GM12878 (cell line): ENCODE measurements at regions not wholly inside any gene's neighbourhood (a gene's known extent, or its start where the extent isn't known, plus 50 kb on each side); places are given as distances from the start of the nearest gene placed in this dataset.

Experiments used
- ATAC-seq: fragments of 200-7000 bp; cut with Tn5 transposase; 3 replicates; pipeline ENCODE4 v1.9.1; 2020; ENCODE audit warnings: mild to moderate bottlenecking, moderate library complexity
- BruUV-seq: library from RNA; stranded (reverse); fragments of 400-500 nt; replicated peaks from 2 replicates; lab custom pipeline; 2021; lab: Mats Ljungman, UMichigan
- CTCF ChIA-PET: fragments of 300-600 bp; sonication (Branson Sonifier 250); formaldehyde crosslinking; extraction: SDS; loops from one replicate; lab custom pipeline; 2021; ENCODE audit warnings: inconsistent platforms; lab: Yijun Ruan, JAX
- POLR2A ChIA-PET: fragments of 350-600 bp; formaldehyde crosslinking; extraction: SDS; loops from one replicate; lab custom pipeline; 2021; ENCODE audit warnings: inconsistent platforms; lab: Charles Lee
- RAD21 ChIA-PET: fragments of 300-600 bp; sonication (Branson Sonifier 250); formaldehyde crosslinking; loops from one replicate; lab custom pipeline; 2023; ENCODE audit warnings: antibody characterized with exemption; ENCODE audit not compliant: unreplicated experiment; lab: Charles Lee
- SMC1A ChIA-PET: fragments of 300-600 bp; sonication (Branson Sonifier 250); formaldehyde crosslinking; loops from one replicate; lab custom pipeline; 2023; ENCODE audit not compliant: unreplicated experiment, uncharacterized antibody; lab: Charles Lee
- DNase-seq: peaks from one replicate; pipeline ENCODE4 v3.0.0-alpha.2; 2011; ENCODE audit warnings: low read depth, low spot score
- FAIRE-seq: peaks from 3 replicates; lab custom pipeline; 2011; peaks lifted over from hg19 to GRCh38; lab: Jason Lieb, UNC
- H2AFZ ChIP-seq: 2 replicates; pipeline ENCODE4 v1.6.0; 2011; ENCODE audit warnings: low read depth, low read length, control low read depth; ENCODE audit not compliant: control insufficient read depth
- H3K27ac ChIP-seq: 2 replicates; pipeline ENCODE4 v1.5.1; 2011; ENCODE audit warnings: control low read depth; ENCODE audit not compliant: control insufficient read depth, insufficient read depth
- H3K27me3 ChIP-seq, 2 experiments: replicated peaks in 1 of 2; 2 replicates each; pipeline versions ENCODE4 v1.6.0 to v1.6.1; 2011; ENCODE audit warnings: low read length in 1 of 2; ENCODE audit not compliant: control insufficient read depth in 2 of 2, insufficient read depth in 2 of 2
- H3K36me3 ChIP-seq, 2 experiments: 2 replicates each; pipeline ENCODE4 v1.5.1; 2011; ENCODE audit warnings: low read length in 1 of 2; ENCODE audit not compliant: control insufficient read depth in 2 of 2, insufficient read depth in 2 of 2
- H3K4me1 ChIP-seq: 2 replicates; pipeline ENCODE4 v1.6.1; 2011; ENCODE audit warnings: mild to moderate bottlenecking, low read length, moderate library complexity, mixed read lengths; ENCODE audit not compliant: control insufficient read depth, insufficient read depth
- H3K4me2 ChIP-seq: 2 replicates; pipeline ENCODE4 v1.6.0; 2011; ENCODE audit warnings: control low read depth; ENCODE audit not compliant: control insufficient read depth, insufficient read depth
- H3K4me3 ChIP-seq: fragments of 200-600 bp; sonication (generic); 2 replicates; pipeline ENCODE4 v1.5.1; 2016
- H3K79me2 ChIP-seq: 2 replicates; pipeline ENCODE4 v1.6.0; 2011; ENCODE audit warnings: low read length; ENCODE audit not compliant: control insufficient read depth, insufficient read depth
- H3K9ac ChIP-seq: 2 replicates; pipeline ENCODE4 v1.8.0; 2011; ENCODE audit warnings: low read length, control low read depth, mixed read lengths; ENCODE audit not compliant: control insufficient read depth, insufficient read depth
- H3K9me3 ChIP-seq: replicated peaks from 3 replicates; pipeline ENCODE4 v1.5.1; 2011; ENCODE audit warnings: mild to moderate bottlenecking, low read length; ENCODE audit not compliant: control insufficient read depth, insufficient read depth
- H4K20me1 ChIP-seq: 2 replicates; pipeline ENCODE4 v1.6.0; 2011; ENCODE audit not compliant: control insufficient read depth, insufficient read depth
- BACH1 ChIP-seq: fragments of 450-650 bp; IDR thresholded peaks from 2 replicates; pipeline ENCODE4 v1.6.1; 2017; ENCODE audit warnings: mild to moderate bottlenecking, borderline replicate concordance
- CBX5 ChIP-seq: sonication (generic); IDR thresholded peaks from 2 replicates; pipeline ENCODE4 v1.6.1; 2016; ENCODE audit warnings: low read depth, moderate library complexity, mild to moderate bottlenecking, inconsistent platforms
- GATAD2B ChIP-seq: fragments of 450-650 bp; conservative IDR thresholded peaks from 2 replicates; pipeline ENCODE4 v1.6.1; 2017; ENCODE audit warnings: low read depth, mild to moderate bottlenecking, moderate library complexity
- JUND ChIP-seq: IDR thresholded peaks from 2 replicates; pipeline ENCODE4 v1.6.1; 2012; ENCODE audit warnings: low read depth, mild to moderate bottlenecking, low read length, improper control_type of control experiment, moderate library complexity
- KDM1A ChIP-seq: fragments of 200-600 bp; sonication (generic); IDR thresholded peaks from 2 replicates; pipeline ENCODE4 v1.6.1; 2016; ENCODE audit warnings: borderline replicate concordance
- NR2C2 ChIP-seq: IDR thresholded peaks from 2 replicates; pipeline ENCODE4 v1.6.1; 2011; ENCODE audit warnings: borderline replicate concordance, low read depth; ENCODE audit not compliant: control insufficient read depth, insufficient read length
- NRF1 ChIP-seq: conservative IDR thresholded peaks from 2 replicates; pipeline ENCODE4 v1.6.1; 2011; ENCODE audit warnings: mild to moderate bottlenecking, low read depth, low read length, improper control_type of control experiment
- PAX5 ChIP-seq: IDR thresholded peaks from 2 replicates; pipeline ENCODE4 v1.6.1; 2011; ENCODE audit warnings: low read depth, low read length, borderline replicate concordance
- TARDBP ChIP-seq: IDR thresholded peaks from 2 replicates; pipeline ENCODE4 v1.6.1; 2016; ENCODE audit warnings: borderline replicate concordance
- ZBED1 ChIP-seq: IDR thresholded peaks from 2 replicates; pipeline ENCODE4 v1.6.1; 2016; ENCODE audit warnings: borderline replicate concordance
- ZNF274 ChIP-seq: IDR thresholded peaks from one replicate; pipeline ENCODE4 v1.8.0; 2011; ENCODE audit not compliant: insufficient read length, insufficient read depth
- ZZZ3 ChIP-seq: IDR thresholded peaks from 2 replicates; pipeline ENCODE4 v1.6.1; 2011; ENCODE audit warnings: low read depth; ENCODE audit not compliant: control insufficient read depth, insufficient read length
- WGBS: methylation state at CpG from one replicate; pipeline ENCODE4 v1.1.6; 2016; ENCODE audit warnings: low lambda C conversion rate; ENCODE audit not compliant: insufficient replicate concordance, insufficient coverage; ENCODE audit errors: missing lambda C conversion rate; 5-methylcytosine and 5-hydroxymethylcytosine counted together
- in situ Hi-C: fragments of 300-500 bp; cut with MboI; formaldehyde crosslinking; loops from 9 replicates; pipeline ENCODE4 v1.14.3; 2018; ENCODE audit warnings: mixed read lengths
- intact Hi-C: fragments of 100-400 bp; cut with micrococcal nuclease; formaldehyde crosslinking; loops from one replicate; pipeline ENCODE4 v1.14.2; 2022; ENCODE audit not compliant: unreplicated experiment
- TF ChIP-seq, protein P1 (sequence below), 3 experiments: IDR thresholded peaks in 2 of 3; conservative IDR thresholded peaks in 1 of 3; 2 replicates each; pipeline ENCODE4 v1.5.1; 2011; ENCODE audit warnings: low read depth in 3 of 3, low read length in 3 of 3, mild to moderate bottlenecking in 3 of 3, control low read depth in 2 of 3, moderate library complexity in 2 of 3, inconsistent platforms in 1 of 3, mixed read lengths in 1 of 3; ENCODE audit not compliant: control insufficient read depth in 2 of 3, insufficient read depth in 1 of 3; ENCODE audit errors: extremely low read depth in 1 of 3
- TF ChIP-seq, protein P2 (sequence below): fragments of 450-650 bp; IDR thresholded peaks from 2 replicates; pipeline ENCODE4 v1.6.1; 2016; ENCODE audit warnings: mild to moderate bottlenecking

DNA sequence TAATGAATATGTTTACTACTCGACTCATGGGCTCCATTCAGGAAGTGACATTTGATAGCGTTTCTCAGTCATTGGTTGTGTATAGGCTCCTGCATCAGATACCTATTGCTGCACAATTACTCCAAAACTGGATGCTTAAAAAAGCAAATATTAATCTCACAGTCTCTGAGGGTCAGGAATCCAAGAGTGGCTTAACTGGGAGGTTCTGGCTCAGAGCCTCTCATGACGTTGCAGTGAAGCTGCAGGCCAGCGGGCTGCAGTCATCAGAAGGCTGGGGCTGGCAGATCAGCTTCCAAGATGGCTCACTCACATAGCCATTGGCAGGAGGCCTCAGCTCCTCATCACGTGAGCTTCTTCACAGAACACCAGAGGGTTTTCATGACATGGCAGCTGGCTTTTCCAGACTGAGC is 525.1 kb upstream of the NBEA start:
- H3K27me3 ChIP-seq = no peaks in the 10 kb centered on the region
- CTCF ChIA-PET = no interaction called here
- RAD21 ChIA-PET = no interaction called here
- SMC1A ChIA-PET = no interaction called here
- no peaks in the 10 kb centered on the region for H3K9me3 ChIP-seq
- no peak overlapping the region for H3K4me3 ChIP-seq
- H2AFZ ChIP-seq = no peak overlapping the region
- no peak overlapping the region for H3K4me2 ChIP-seq
- no peaks in the 10 kb centered on the region for H3K79me2 ChIP-seq
- H4K20me1 ChIP-seq = no peaks in the 10 kb centered on the region
- intact Hi-C loops (no loop called here), in situ Hi-C loops (no loop called here)
- WGBS = 23% methylated on average over 5 of the region's 5 CpGs
- no peaks in the 10 kb centered on the region for H3K36me3 ChIP-seq
- no peak for TF ChIP-seq BACH1
- no peak for TF ChIP-seq ZBED1
- no peak for TF ChIP-seq TARDBP
- no peak for TF ChIP-seq ZZZ3
- TF ChIP-seq CBX5 = no peak
- no peak for TF ChIP-seq KDM1A
- TF ChIP-seq, protein P1, sequence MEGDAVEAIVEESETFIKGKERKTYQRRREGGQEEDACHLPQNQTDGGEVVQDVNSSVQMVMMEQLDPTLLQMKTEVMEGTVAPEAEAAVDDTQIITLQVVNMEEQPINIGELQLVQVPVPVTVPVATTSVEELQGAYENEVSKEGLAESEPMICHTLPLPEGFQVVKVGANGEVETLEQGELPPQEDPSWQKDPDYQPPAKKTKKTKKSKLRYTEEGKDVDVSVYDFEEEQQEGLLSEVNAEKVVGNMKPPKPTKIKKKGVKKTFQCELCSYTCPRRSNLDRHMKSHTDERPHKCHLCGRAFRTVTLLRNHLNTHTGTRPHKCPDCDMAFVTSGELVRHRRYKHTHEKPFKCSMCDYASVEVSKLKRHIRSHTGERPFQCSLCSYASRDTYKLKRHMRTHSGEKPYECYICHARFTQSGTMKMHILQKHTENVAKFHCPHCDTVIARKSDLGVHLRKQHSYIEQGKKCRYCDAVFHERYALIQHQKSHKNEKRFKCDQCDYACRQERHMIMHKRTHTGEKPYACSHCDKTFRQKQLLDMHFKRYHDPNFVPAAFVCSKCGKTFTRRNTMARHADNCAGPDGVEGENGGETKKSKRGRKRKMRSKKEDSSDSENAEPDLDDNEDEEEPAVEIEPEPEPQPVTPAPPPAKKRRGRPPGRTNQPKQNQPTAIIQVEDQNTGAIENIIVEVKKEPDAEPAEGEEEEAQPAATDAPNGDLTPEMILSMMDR (IDR thresholded peaks at IDR 0.05 in 2 of 3, conservative IDR thresholded peaks at IDR 0.05 in 1 of 3; ENCODE audit: control insufficient read depth in 2 of 3, extremely low read depth in 1 of 3, insufficient read depth in 1 of 3, low read depth in 3 of 3, low read length in 3 of 3) = no peak
- TF ChIP-seq, protein P2, sequence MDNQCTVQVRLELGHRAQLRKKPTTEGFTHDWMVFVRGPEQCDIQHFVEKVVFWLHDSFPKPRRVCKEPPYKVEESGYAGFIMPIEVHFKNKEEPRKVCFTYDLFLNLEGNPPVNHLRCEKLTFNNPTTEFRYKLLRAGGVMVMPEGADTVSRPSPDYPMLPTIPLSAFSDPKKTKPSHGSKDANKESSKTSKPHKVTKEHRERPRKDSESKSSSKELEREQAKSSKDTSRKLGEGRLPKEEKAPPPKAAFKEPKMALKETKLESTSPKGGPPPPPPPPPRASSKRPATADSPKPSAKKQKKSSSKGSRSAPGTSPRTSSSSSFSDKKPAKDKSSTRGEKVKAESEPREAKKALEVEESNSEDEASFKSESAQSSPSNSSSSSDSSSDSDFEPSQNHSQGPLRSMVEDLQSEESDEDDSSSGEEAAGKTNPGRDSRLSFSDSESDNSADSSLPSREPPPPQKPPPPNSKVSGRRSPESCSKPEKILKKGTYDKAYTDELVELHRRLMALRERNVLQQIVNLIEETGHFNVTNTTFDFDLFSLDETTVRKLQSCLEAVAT = no peak
- no peak for TF ChIP-seq GATAD2B
- TF ChIP-seq NRF1 = no peak
- no peak for TF ChIP-seq ZNF274
- TF ChIP-seq JUND = no peak
- no peak for TF ChIP-seq NR2C2
- no peak for TF ChIP-seq PAX5
- H3K9ac ChIP-seq = no peak overlapping the region
- no peak for FAIRE-seq
- H3K4me1 ChIP-seq = no peaks in the 10 kb centered on the region
- no peak overlapping the region for H3K27ac ChIP-seq
- no peak for DNase-seq
- POLR2A ChIA-PET = no interaction called here
- ATAC-seq = no peak
- BruUV-seq = no TSS peak
